Tongue (tissue), 1 donor: ENCODE measurements at regions not wholly inside any gene's neighbourhood (a gene's known extent, or its start where the extent isn't known, plus 50 kb on each side); places are given as distances from the start of the nearest gene placed in this dataset.
"Not testable (repeated sequence)": the region's sequence is repeated elsewhere in the genome, so short reads cannot be mapped to it uniquely, and the experiment has no call there.

Experiments
- DNase-seq: peaks from one replicate; pipeline ENCODE4 v3.0.0-alpha.2; 2015

DNA sequence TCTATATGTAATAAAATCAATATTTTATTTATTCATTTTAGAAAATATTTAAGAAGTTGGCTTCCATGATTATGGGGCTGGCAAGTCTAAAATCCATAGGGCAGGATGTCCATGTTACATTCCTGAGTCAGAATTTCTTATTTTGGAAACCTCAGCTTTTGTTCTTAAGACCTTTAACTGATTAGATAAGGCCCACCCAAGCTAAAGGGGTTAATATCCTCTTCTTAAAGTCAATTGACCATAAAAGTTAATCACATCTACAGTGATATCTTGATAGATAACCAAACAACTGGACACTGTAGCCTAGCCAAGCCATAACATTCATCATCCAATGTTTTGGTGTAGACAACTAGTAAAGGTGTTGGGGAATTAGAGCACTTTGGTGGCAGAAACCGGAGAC lies 1035.4 kb upstream of the ZEB2 start:
- DNase-seq: no peak

DNA sequence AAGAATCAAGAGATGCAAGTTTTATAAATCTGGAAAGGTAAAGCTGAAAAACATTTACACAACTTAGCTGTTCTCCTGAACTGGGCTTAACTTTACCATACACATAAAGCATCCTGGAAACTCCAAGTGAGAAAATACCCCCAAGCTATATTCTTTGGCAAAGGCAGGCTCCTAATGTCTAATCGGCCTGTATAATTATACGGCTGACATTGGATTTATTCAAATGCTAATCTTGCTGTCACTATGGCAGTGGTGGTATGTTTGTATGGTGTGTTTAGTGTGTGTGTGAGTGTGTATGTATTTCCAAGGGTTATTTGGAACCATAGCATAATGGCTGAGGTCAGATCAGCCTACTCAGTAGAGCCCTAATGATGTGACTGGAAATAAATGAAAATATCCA lies 1031.8 kb upstream of the ZEB2 start:
- peak; percentile 8 for DNase-seq

DNA sequence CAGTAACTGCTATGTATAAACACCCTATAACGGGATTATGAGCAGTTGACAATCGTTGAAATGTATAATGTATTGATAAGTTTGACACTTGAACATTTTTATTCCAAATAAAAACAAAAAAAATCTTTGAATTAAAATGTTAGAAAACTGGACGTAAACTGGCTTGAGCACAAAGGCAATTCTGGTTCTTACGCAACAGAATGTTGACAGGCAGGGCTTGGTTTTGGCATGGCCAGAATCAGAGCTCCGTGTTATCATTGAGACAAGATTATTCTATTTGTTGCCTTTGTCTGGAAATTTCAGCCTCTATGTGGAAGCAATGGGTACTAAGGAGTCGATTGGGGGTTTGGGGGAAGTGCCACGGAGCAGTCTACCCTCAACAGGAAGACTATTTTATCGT lies 1028.6 kb upstream of the ZEB2 start:
- DNase-seq: no peak

GRCh38 chr2:145547620-145548019 lies 1027.7 kb upstream of the ZEB2 start:
- DNase-seq: no peak

- DNase-seq: no peak
Observed at GRCh38 chr2:145546091-145546490, 1026.2 kb upstream of the ZEB2 start.

DNA sequence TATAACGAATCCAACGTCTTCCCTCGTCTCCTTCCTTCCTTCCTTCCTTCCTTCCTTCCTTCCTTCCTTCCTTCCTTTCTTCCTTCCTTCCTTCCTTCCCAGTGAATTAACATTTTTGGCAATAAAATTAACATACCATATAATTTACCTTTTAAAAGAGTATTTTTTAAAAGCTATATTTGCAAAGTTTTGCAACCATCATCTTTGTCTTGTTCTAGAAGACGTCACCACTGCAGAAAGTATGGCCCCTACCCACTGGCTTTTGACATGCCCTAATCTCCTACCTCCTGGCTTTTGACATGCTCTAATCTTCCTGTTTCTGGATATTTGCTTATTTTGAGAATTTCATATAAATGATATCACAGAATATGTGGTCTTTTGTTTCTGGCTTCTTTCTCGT lies 1023.9 kb upstream of the ZEB2 start:
- DNase-seq: no peak

- DNase-seq: no peak
Observed at GRCh38 chr2:145543155-145543554, 1023.2 kb upstream of the ZEB2 start.

- no peak for DNase-seq
Observed at GRCh38 chr2:145541028-145541427, 1021.1 kb upstream of the ZEB2 start.

- no peak for DNase-seq
Observed at GRCh38 chr2:145538661-145539350, 1018.9 kb upstream of the ZEB2 start.

- no peak for DNase-seq
Observed at GRCh38 chr2:145530653-145531052, 1010.7 kb upstream of the ZEB2 start.

GRCh38 chr2:145524836-145525235 lies 1004.9 kb upstream of the ZEB2 start:
- DNase-seq: no peak

DNA sequence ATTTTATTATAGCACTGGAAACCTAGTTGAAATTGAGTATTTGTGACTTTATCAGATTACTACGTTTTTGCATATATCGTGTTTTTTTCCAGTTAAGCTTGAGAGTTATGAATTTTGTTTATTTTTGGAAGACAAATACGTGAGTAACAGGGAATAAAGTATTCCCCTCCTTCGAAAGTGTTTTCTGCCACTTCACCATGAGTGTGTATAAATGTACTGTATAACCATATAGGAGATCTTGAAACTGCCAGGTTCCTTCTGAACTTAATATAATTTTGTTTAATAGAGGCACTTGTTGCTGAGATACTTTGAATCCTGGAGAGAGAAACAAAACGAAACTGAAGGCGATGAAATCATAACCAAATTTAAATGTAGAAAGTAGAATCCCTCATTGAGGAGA lies 1004.4 kb upstream of the ZEB2 start:
- no peak for DNase-seq

DNA sequence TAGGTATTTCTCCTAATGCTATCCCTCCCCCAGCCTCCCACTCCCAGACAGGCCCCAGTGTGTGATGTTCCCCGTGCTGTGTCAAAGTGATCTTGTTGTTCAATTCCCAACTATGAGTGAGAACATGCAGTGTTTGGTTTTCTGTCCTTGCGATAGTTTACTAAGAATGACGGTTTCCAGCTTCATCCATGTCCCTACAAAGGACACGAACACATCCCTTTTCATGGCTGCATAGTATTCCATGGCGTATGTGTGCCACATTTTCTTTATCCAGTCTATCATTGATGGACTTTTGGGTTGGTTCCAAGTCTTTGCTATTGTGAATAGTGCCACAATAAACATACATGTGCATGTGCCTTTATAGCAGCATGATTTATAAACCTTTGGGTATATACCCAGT lies 999.3 kb upstream of the ZEB2 start:
- DNase-seq: not testable (repeated sequence)

- no peak for DNase-seq
Observed at GRCh38 chr2:145511946-145512345, 992.0 kb upstream of the ZEB2 start.

GRCh38 chr2:145503511-145503910 lies 983.6 kb upstream of the ZEB2 start:
- DNase-seq: no peak

- DNase-seq: no peak
Observed at GRCh38 chr2:145501920-145502319, 982.0 kb upstream of the ZEB2 start.

- DNase-seq: no peak
Observed at GRCh38 chr2:145495590-145495989, 975.7 kb upstream of the ZEB2 start.

GRCh38 chr2:145494441-145494840 lies 974.5 kb upstream of the ZEB2 start:
- DNase-seq: no peak

DNA sequence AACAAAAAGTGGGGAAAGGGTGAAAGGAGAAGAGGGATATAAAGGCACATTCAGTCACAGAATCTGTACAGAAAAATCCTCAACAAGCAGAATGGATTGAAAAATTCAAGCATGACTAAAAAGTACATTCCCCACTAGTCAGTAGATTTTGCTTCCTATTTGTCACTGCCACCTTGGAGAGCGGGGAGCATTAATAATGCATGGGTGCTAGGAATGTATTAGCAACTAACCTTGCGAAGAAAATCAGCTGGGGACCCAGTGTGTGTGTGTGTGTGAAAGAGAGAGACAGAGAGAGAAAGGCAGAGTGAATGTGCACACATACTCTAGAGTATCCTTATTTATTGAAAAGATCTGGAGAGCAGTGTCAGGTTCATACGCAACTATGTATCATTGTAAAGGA lies 968.7 kb upstream of the ZEB2 start:
- DNase-seq: no peak

DNA sequence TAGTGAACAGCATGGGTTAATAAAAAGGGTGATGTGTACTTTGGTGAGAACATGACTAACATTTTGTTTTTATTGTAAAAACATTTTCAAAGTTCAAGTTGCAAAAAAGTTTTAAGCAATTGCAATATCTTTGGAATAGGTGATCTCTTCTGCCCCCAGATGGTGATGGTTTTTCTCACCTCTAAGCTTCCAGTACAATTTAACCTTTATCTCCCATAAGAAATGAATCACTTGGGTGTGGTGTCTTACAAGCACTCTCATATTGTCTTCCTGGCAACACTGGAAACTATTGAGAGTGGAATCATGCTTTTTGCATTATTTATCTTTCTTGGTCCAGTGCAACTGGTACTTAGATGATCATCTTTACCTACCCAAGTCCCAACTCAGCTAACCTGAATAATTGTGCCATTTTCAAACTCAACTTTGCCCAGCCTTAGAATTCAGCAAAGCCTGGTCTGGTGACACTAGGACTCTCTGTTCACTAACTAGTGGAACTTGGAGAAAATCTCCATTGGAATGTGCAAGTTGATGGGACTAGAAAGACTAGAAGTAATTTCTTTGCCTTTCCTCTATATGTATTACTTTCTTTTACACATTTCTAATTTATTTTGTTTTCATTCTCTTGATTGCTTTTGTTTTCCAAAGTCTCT lies 964.7 kb upstream of the ZEB2 start:
- DNase-seq: peak; percentile 8

DNA sequence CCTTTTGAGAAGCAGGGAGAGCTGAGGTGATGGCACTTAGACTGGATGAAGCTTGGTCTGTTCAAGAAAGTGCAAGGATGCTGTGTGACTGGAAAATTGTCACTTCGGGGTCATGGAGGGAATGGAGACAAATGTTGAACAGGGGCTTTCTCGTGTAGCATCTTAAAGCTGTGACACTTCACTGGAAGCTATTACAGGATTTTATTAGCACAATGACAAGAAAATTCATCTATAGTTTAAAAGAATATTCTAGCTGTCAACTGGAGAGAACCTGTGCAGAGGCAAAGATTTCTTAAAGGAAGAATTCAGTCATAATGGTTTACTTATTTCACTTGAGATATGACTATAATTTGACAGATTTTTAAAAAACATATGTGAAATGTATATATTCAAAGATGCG lies 963.9 kb upstream of the ZEB2 start:
- DNase-seq: no peak

GRCh38 chr2:145481334-145481922 lies 961.5 kb upstream of the ZEB2 start:
- DNase-seq: no peak

DNA sequence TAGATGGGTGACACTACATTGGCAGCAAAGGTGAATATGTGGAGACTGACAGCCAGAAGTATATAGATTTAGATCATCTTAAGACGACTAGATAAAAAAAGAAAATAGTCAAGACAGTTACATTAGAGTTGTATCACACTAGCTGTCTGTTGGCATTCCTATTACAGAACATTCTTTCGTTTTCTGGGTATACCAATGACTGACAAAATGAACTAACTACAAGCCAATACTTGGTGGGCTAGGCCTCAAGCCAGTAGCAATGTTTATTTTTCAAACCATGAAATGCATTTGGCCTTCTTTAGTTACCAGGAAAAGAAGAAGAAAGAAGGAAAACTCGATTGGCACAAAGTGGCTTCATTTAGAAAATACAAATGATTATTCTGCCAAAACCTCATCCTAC lies 944.9 kb upstream of the ZEB2 start:
- DNase-seq: peak; percentile 5

- no peak for DNase-seq
Observed at GRCh38 chr2:145460112-145460511, 940.2 kb upstream of the ZEB2 start.
